ENCODE measurements at regions not wholly inside any gene's neighbourhood (a gene's known extent, or its start where the extent isn't known, plus 50 kb on each side); places are given as distances from the start of the nearest gene placed in this dataset.

DNA sequence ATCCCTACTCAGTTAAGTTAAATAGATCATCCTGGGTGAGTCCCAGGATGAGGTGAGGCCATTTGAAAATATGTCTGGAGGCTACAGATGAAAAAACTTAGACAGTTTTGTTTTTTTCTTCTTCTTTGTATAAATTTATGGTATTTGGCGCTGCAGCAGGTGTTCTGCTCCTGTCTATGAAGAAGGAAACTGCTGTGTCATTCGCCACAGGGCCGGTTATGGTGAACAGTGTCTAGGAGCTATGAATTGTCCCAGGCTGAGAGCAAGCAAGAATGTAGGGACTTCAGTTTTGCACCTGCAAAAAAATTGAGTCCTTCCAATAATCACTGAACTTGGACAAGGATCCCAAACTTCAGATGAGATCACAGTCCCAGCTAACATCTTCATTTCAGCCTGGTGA is 674.3 kb upstream of the RGS18 start:
- H3K27me3 ChIP-seq (ENCODE audit: control insufficient read depth in 2 of 2, insufficient read depth in 2 of 2, low read length in 2 of 2) = no peaks in the 10 kb centered on the region
- intact Hi-C loops (cut with micrococcal nuclease) = no loop called here
- CTCF ChIA-PET = no interaction called here
- no peaks in the 10 kb centered on the region for H3K4me1 ChIP-seq (ENCODE audit: control insufficient read depth in 2 of 2, insufficient read depth in 2 of 2, low read length in 2 of 2)
- no peak for DNase-seq
- H3K27ac Mint-ChIP-seq = no peak overlapping the region
- H3K27ac ChIP-seq (ENCODE audit: low read depth, low read length) = no peak overlapping the region
- H3K4me3 Mint-ChIP-seq = no peak overlapping the region
- H3K27me3 Mint-ChIP-seq = no peaks in the 10 kb centered on the region
- H3K36me3 ChIP-seq (ENCODE audit: control insufficient read depth in 2 of 3, insufficient read depth in 3 of 3, low read length in 3 of 3) = no peaks in the 10 kb centered on the region
- H3K36me3 Mint-ChIP-seq = no peaks in the 10 kb centered on the region
- POLR2A ChIA-PET = no interaction called here
- no peak overlapping the region for H3K4me3 ChIP-seq (ENCODE audit: low read length)
- peaks cover 0 to 3% (median 0%) of the 10 kb centered on the region in 3 experiments for H3K9me3 ChIP-seq (ENCODE audit: control insufficient read depth in 2 of 3, low read length in 3 of 3)
- peaks cover 0 to 30% (median 3%) of the 10 kb centered on the region in 11 donors for H3K9me3 Mint-ChIP-seq
- H3K4me1 Mint-ChIP-seq = no peaks in the 10 kb centered on the region
- ATAC-seq = no peak

DNA sequence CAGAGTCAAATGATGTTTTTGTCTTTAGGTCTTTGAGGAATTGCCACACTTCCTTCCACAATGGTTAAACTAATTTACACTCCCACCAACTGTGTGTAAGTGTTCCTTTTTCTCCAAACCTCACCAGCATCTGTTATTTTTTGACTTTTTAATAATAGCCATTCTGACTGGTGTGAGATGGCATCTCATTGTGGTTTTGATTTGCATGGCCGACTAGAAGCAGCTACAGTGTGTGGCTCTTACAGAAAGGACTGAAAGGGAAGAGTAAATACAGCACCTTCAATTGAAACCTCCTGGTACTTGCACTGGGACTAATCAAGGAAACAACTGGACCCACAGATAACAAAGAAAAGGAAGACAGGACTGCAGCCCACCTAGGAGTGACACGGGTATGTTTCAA is 668.0 kb upstream of the RGS18 start:
- Mint-ChIP-seq H3K9me3 (peaks cover 2 to 36% (median 9%) of the 10 kb centered on the region in 11 donors), H3K27ac (no peak overlapping the region), H3K27me3 (no peaks in the 10 kb centered on the region), H3K4me1 (no peaks in the 10 kb centered on the region), H3K36me3 (no peaks in the 10 kb centered on the region), H3K4me3 (no peak overlapping the region)
- peaks cover 0 to 3% (median 0%) of the 10 kb centered on the region in 3 experiments for H3K9me3 ChIP-seq (ENCODE audit: control insufficient read depth in 2 of 3, low read length in 3 of 3)
- no peaks in the 10 kb centered on the region for H3K4me1 ChIP-seq (ENCODE audit: control insufficient read depth in 2 of 2, insufficient read depth in 2 of 2, low read length in 2 of 2)
- ChIA-PET POLR2A (no interaction called here), CTCF (no interaction called here)
- intact Hi-C loops (cut with micrococcal nuclease) = no loop called here
- H3K4me3 ChIP-seq (ENCODE audit: low read length) = no peak overlapping the region
- H3K36me3 ChIP-seq (ENCODE audit: control insufficient read depth in 2 of 3, insufficient read depth in 3 of 3, low read length in 3 of 3) = no peaks in the 10 kb centered on the region
- H3K27ac ChIP-seq (ENCODE audit: low read depth, low read length) = no peak overlapping the region
- H3K27me3 ChIP-seq (ENCODE audit: control insufficient read depth in 2 of 2, insufficient read depth in 2 of 2, low read length in 2 of 2) = no peaks in the 10 kb centered on the region
- ATAC-seq (no peak), DNase-seq (no peak)

DNA sequence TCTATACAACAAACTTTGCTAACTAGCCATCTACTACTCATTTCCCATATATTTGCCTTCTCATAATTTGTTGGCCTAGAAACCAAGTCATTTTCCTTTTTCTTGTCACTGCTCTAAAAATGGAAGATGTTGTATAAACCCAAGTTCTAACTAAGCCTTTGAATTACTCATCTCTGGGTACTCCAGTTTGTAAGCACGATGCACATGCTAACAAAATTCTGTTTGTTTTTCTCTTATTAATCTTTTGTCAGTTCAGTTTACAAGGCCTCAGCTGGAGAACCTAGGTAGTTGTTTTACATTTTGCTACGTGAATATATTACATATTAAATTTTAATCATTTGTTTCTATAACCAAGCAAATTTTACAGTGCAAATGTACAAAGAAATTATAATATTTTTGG is 663.2 kb upstream of the RGS18 start:
- ATAC-seq (no peak), DNase-seq (no peak)
- H3K36me3 ChIP-seq (ENCODE audit: control insufficient read depth in 2 of 3, insufficient read depth in 3 of 3, low read length in 3 of 3) = no peaks in the 10 kb centered on the region
- POLR2A ChIA-PET = no interaction called here
- Mint-ChIP-seq H3K9me3 (peaks cover 0 to 20% (median 7%) of the 10 kb centered on the region in 11 donors), H3K27ac (no peak overlapping the region), H3K4me1 (no peaks in the 10 kb centered on the region), H3K4me3 (no peak overlapping the region), H3K36me3 (no peaks in the 10 kb centered on the region), H3K27me3 (no peaks in the 10 kb centered on the region)
- no peaks in the 10 kb centered on the region for H3K27me3 ChIP-seq (ENCODE audit: control insufficient read depth in 2 of 2, insufficient read depth in 2 of 2, low read length in 2 of 2)
- intact Hi-C loops (cut with micrococcal nuclease) = no loop called here
- H3K9me3 ChIP-seq (ENCODE audit: control insufficient read depth in 2 of 3, low read length in 3 of 3) = no peaks in the 10 kb centered on the region
- no peak overlapping the region for H3K27ac ChIP-seq (ENCODE audit: low read depth, low read length)
- H3K4me3 ChIP-seq (ENCODE audit: low read length) = no peak overlapping the region
- CTCF ChIA-PET = no interaction called here
- H3K4me1 ChIP-seq (ENCODE audit: control insufficient read depth in 2 of 2, insufficient read depth in 2 of 2, low read length in 2 of 2) = no peaks in the 10 kb centered on the region

DNA sequence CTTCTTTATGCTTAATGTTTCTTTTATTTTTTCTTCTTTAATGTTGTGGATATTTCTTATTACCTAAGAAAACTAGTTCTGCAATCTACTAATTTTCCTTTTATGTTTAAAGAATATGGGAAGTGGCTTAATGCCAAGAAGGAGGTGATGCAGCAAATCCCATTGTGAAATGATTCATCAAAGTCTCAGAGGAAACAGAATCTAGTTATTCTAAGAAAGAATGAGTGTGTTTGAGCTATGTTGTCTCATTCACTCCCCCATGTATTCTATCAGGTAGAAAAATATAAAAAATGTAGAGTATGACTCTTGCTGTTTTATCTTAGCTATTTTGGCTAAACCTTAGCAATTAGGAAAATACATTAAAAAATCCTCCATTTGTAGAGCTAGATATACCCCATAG is 659.9 kb upstream of the RGS18 start:
- H3K4me3 Mint-ChIP-seq = no peak overlapping the region
- Histone ChIP-seq H3K36me3 (ENCODE audit: control insufficient read depth in 2 of 3, insufficient read depth in 3 of 3, low read length in 3 of 3) (no peaks in the 10 kb centered on the region), H3K4me3 (ENCODE audit: low read length) (no peak overlapping the region), H3K27me3 (ENCODE audit: control insufficient read depth in 2 of 2, insufficient read depth in 2 of 2, low read length in 2 of 2) (no peaks in the 10 kb centered on the region), H3K9me3 (ENCODE audit: control insufficient read depth in 2 of 3, low read length in 3 of 3) (no peaks in the 10 kb centered on the region), H3K4me1 (ENCODE audit: control insufficient read depth in 2 of 2, insufficient read depth in 2 of 2, low read length in 2 of 2) (no peaks in the 10 kb centered on the region), H3K27ac (ENCODE audit: low read depth, low read length) (no peak overlapping the region)
- DNase-seq (no peak), ATAC-seq (no peak)
- peaks cover 0 to 9% (median under 1%) of the 10 kb centered on the region in 11 donors for H3K9me3 Mint-ChIP-seq
- intact Hi-C loops (cut with micrococcal nuclease) = no loop called here
- ChIA-PET POLR2A (no interaction called here), CTCF (no interaction called here)
- H3K36me3 Mint-ChIP-seq = no peaks in the 10 kb centered on the region
- H3K27ac Mint-ChIP-seq = no peak overlapping the region
- no peaks in the 10 kb centered on the region for H3K27me3 Mint-ChIP-seq
- H3K4me1 Mint-ChIP-seq = no peaks in the 10 kb centered on the region

DNA sequence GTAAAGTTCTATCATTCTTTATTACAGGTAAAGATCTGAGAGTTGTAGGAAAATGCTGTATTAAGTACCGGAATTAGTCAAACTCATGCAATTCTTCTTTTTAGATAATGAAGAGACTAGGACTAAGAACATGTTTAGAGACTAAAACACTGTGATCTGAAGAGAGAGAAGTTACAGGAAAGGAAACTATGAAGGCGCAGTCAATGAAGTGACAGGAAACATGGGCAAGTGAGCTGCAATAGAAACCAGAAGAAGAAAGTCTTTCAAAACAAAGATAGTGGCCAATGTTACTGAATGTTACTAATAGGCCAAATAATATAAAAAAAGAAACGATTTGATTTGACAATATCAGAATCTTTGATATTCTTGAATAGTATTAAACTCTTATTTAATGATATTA is 659.4 kb upstream of the RGS18 start:
- H3K9me3 Mint-ChIP-seq = peaks cover 0 to 9% (median 0%) of the 10 kb centered on the region in 11 donors
- Histone ChIP-seq H3K27me3 (ENCODE audit: control insufficient read depth in 2 of 2, insufficient read depth in 2 of 2, low read length in 2 of 2) (no peaks in the 10 kb centered on the region), H3K4me3 (ENCODE audit: low read length) (no peak overlapping the region), H3K27ac (ENCODE audit: low read depth, low read length) (no peak overlapping the region), H3K9me3 (ENCODE audit: control insufficient read depth in 2 of 3, low read length in 3 of 3) (no peaks in the 10 kb centered on the region), H3K36me3 (ENCODE audit: control insufficient read depth in 2 of 3, insufficient read depth in 3 of 3, low read length in 3 of 3) (no peaks in the 10 kb centered on the region), H3K4me1 (ENCODE audit: control insufficient read depth in 2 of 2, insufficient read depth in 2 of 2, low read length in 2 of 2) (no peaks in the 10 kb centered on the region)
- ATAC-seq (no peak), DNase-seq (no peak)
- H3K4me1 Mint-ChIP-seq = no peaks in the 10 kb centered on the region
- ChIA-PET POLR2A (no interaction called here), CTCF (no interaction called here)
- intact Hi-C loops (cut with micrococcal nuclease) = no loop called here
- no peaks in the 10 kb centered on the region for H3K27me3 Mint-ChIP-seq
- H3K4me3 Mint-ChIP-seq = no peak overlapping the region
- H3K36me3 Mint-ChIP-seq = no peaks in the 10 kb centered on the region
- no peak overlapping the region for H3K27ac Mint-ChIP-seq

DNA sequence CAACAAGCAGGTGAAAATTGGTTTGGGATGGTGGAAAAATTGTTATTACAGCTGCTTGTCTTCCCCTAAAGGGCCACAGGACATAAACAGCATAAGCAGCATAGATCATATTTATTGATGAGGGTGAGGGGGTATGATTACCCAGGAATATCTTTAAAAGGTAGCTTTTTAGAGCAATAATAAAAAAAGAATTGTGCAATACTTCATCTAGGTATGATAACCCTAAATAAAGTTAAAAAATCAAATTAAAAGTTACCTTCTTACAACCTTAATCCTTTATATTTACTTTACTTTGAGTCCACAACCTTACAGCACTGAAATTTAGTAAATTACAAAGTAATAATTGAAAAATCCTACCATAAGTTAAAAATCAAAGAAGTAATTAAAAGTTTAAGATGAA is 653.3 kb upstream of the RGS18 start:
- no peaks in the 10 kb centered on the region for H3K27me3 ChIP-seq (ENCODE audit: control insufficient read depth in 2 of 2, insufficient read depth in 2 of 2, low read length in 2 of 2)
- POLR2A ChIA-PET = no interaction called here
- Mint-ChIP-seq H3K27me3 (no peaks in the 10 kb centered on the region), H3K36me3 (no peaks in the 10 kb centered on the region), H3K4me3 (no peak overlapping the region), H3K9me3 (peaks cover 0 to 16% (median 2%) of the 10 kb centered on the region in 11 donors), H3K27ac (no peak overlapping the region), H3K4me1 (no peaks in the 10 kb centered on the region)
- DNase-seq (no peak), ATAC-seq (no peak)
- H3K4me1 ChIP-seq (ENCODE audit: control insufficient read depth in 2 of 2, insufficient read depth in 2 of 2, low read length in 2 of 2) = no peaks in the 10 kb centered on the region
- CTCF ChIA-PET = no interaction called here
- H3K27ac ChIP-seq (ENCODE audit: low read depth, low read length) = no peak overlapping the region
- no peak overlapping the region for H3K4me3 ChIP-seq (ENCODE audit: low read length)
- H3K9me3 ChIP-seq (ENCODE audit: control insufficient read depth in 2 of 3, low read length in 3 of 3) = no peaks in the 10 kb centered on the region
- intact Hi-C loops (cut with micrococcal nuclease) = no loop called here
- H3K36me3 ChIP-seq (ENCODE audit: control insufficient read depth in 2 of 3, insufficient read depth in 3 of 3, low read length in 3 of 3) = no peaks in the 10 kb centered on the region

DNA sequence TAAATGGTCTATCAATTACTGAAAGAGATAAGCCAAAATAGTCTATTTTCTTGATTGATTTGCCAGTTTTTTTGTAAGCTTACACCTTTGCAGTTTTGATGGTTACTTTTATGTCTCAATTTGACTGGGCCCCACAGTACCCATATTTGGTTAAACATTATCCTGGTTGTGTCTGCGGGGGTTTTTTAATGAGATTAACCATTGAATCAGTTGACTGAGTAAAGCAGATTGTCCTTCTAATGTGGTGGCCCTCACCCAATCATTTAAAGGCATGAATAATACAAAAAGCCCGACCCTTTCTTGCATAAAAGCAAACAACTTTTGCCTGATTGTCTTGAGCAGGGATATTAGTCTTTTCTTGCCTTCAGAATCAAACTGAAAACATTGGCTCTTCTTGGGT is 650.0 kb upstream of the RGS18 start:
- ChIA-PET CTCF (no interaction called here), POLR2A (no interaction called here)
- Mint-ChIP-seq H3K4me1 (no peaks in the 10 kb centered on the region), H3K27me3 (no peaks in the 10 kb centered on the region), H3K27ac (no peak overlapping the region), H3K4me3 (no peak overlapping the region), H3K9me3 (peaks cover 0 to 26% (median 7%) of the 10 kb centered on the region in 11 donors), H3K36me3 (peaks cover 0 to 2% (median 0%) of the 10 kb centered on the region in 5 donors)
- H3K27me3 ChIP-seq (ENCODE audit: control insufficient read depth in 2 of 2, insufficient read depth in 2 of 2, low read length in 2 of 2) = no peaks in the 10 kb centered on the region
- ATAC-seq (no peak), DNase-seq (no peak)
- H3K4me3 ChIP-seq (ENCODE audit: low read length) = no peak overlapping the region
- no peaks in the 10 kb centered on the region for H3K36me3 ChIP-seq (ENCODE audit: control insufficient read depth in 2 of 3, insufficient read depth in 3 of 3, low read length in 3 of 3)
- intact Hi-C loops (cut with micrococcal nuclease) = no loop called here
- no peaks in the 10 kb centered on the region for H3K4me1 ChIP-seq (ENCODE audit: control insufficient read depth in 2 of 2, insufficient read depth in 2 of 2, low read length in 2 of 2)
- no peaks in the 10 kb centered on the region for H3K9me3 ChIP-seq (ENCODE audit: control insufficient read depth in 2 of 3, low read length in 3 of 3)
- no peak overlapping the region for H3K27ac ChIP-seq (ENCODE audit: low read depth, low read length)

Data from naive thymus-derived CD4-positive, alpha-beta T cell (primary cell).